Neural cell (in vitro differentiated cells): ENCODE measurements at regions not wholly inside any gene's neighbourhood (a gene's known extent, or its start where the extent isn't known, plus 50 kb on each side); places are given as distances from the start of the nearest gene placed in this dataset.

Source experiments
- CTCF ChIP-seq: fragments of 450-650 bp; IDR thresholded peaks from 2 replicates; pipeline ENCODE4 v1.5.1; 2014; ENCODE audit warnings: antibody characterized with exemption, mild to moderate bottlenecking, moderate library complexity; ENCODE audit not compliant: poor library complexity, severe bottlenecking
- EP300 ChIP-seq: fragments of 450-650 bp; conservative IDR thresholded peaks from 2 replicates; pipeline ENCODE4 v1.6.1; 2014; ENCODE audit warnings: antibody characterized with exemption, mild to moderate bottlenecking, moderate library complexity; ENCODE audit not compliant: poor library complexity, severe bottlenecking
- EZH2 ChIP-seq: fragments of 200-600, 300-800 bp; shearing (Covaris generic), sonication (generic); IDR thresholded peaks from 2 replicates; pipeline ENCODE4 v1.6.1; 2014; ENCODE audit warnings: antibody characterized with exemption, low read length, borderline replicate concordance, mild to moderate bottlenecking; ENCODE audit not compliant: insufficient read depth, poor library complexity, severe bottlenecking
- POLR2AphosphoS5 ChIP-seq: IDR thresholded peaks from 2 replicates; pipeline ENCODE4 v1.6.1; 2012
- RAD21 ChIP-seq: fragments of 450-650 bp; conservative IDR thresholded peaks from 2 replicates; pipeline ENCODE4 v1.6.1; 2014; ENCODE audit warnings: antibody characterized with exemption, mild to moderate bottlenecking, moderate library complexity
- SMC3 ChIP-seq: fragments of 450-650 bp; conservative IDR thresholded peaks from 2 replicates; pipeline ENCODE4 v1.6.1; 2014; ENCODE audit warnings: antibody characterized with exemption, mild to moderate bottlenecking, moderate library complexity; ENCODE audit not compliant: poor library complexity
- TAF1 ChIP-seq: IDR thresholded peaks from 2 replicates; pipeline ENCODE4 v1.6.1; 2012; ENCODE audit warnings: low read depth

GRCh38 chr5:15092801-15093200 is 221.2 kb upstream of the ANKH start:
- TF ChIP-seq RAD21 (no peak), CTCF (no peak), SMC3 (no peak), EZH2 (no peak), POLR2AphosphoS5 (no peak), EP300 (no peak), TAF1 (no peak)
